Activated CD8-positive, alpha-beta memory T cell treated with anti-CD3 and anti-CD28 coated beads for 48 hours (primary cell): ENCODE measurements at regions not wholly inside any gene's neighbourhood (a gene's known extent, or its start where the extent isn't known, plus 50 kb on each side); places are given as distances from the start of the nearest gene placed in this dataset.
"Not testable (repeated sequence)": the region's sequence is repeated elsewhere in the genome, so short reads cannot be mapped to it uniquely, and the experiment has no call there.

Experiments
- DNase-seq, 3 experiments: peaks; one replicate each; pipeline ENCODE4 v3.0.0-alpha.2; 2020; ENCODE audit warnings: low read depth in 2 of 3, low spot score in 2 of 3

- no peak for DNase-seq
These were observed 367.4 kb upstream of the ZFHX3 start for GRCh38 chr16:73415286-73415685.

GRCh38 chr16:73414638-73415037 is 366.7 kb upstream of the ZFHX3 start:
- DNase-seq = no peak

DNA sequence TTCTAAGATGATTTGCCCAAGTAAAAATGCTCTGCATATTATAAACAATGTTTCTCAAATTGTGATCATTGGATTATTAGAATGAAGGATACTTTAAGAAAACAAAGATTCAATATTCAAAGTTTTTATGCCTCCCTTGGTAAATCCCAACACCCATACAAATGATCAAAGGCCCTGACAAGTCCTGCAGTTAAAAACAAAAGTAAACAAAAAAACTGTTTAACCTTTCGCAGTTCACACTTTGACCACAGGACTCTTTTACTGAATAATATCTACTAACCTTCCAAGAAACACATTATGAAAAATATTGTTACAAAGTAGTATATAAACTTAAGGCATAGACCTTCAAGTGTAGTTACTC is 365.9 kb upstream of the ZFHX3 start:
- DNase-seq = no peak

GRCh38 chr16:73413091-73413829 is 365.3 kb upstream of the ZFHX3 start:
- DNase-seq = no peak

GRCh38 chr16:73412416-73412815 is 364.5 kb upstream of the ZFHX3 start:
- no peak for DNase-seq

- no peak for DNase-seq
These were observed 360.8 kb upstream of the ZFHX3 start for GRCh38 chr16:73408716-73409115.

DNA sequence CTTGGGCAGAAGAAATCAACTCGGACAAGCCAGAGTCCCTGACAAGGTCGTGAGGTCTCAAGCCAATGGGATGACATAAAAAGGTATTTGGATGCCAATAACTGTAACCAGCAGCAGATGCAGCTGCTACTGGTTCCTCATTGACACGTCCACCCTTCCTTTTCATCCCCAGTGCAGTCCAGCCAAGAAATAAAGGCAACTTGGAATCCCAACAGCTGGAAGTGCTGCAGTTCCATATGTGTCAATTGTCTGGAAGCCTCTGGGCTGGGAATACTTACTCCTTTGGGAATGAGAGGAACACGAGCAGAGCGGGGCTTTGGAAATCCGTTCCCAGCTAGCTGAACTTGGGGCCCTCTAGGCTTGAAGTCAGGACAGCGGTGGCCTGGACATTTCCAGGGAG is 360.4 kb upstream of the ZFHX3 start:
- no peak for DNase-seq

- no peak for DNase-seq
These were observed 357.9 kb upstream of the ZFHX3 start for GRCh38 chr16:73405851-73406250.

DNA sequence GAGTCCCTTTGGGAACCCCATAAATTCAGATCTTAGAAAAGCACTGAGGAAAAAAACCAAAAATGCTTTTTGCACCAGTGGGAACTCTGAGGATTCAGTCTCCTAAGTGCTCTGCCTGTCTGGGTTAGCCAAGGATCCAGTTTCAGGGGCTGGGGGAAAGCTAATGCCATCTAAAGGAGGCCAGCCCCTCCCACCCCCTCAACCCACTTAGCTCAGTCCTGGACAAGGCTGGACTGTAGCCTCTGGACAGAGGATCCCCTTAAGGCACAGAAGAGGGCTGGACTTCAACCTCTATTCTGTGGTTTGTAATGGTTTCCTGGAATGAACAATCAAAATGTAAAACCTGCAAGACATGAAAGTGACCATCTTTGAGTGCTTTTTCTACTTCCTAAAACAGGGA is 356.1 kb upstream of the ZFHX3 start:
- no peak for DNase-seq

DNA sequence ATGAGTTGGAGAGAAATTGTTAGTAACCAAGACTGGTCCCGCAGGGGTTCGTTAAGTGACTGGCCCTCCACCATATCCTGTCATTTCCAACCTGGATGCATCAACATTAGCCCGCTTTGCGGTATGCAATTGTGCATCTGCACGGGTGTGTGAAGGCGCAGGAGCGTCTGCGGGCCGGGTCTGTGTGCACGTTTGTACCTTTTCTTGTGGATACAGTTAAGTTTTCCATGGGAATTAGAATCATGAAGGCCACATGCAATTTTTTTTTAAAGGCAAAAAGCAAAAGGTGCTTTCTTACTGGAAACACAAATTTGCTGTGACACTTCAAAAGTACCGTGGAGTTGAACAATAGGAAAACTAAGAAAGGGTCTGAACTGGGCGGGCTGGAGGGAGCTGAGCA is 355.4 kb upstream of the ZFHX3 start:
- DNase-seq = no peak

DNA sequence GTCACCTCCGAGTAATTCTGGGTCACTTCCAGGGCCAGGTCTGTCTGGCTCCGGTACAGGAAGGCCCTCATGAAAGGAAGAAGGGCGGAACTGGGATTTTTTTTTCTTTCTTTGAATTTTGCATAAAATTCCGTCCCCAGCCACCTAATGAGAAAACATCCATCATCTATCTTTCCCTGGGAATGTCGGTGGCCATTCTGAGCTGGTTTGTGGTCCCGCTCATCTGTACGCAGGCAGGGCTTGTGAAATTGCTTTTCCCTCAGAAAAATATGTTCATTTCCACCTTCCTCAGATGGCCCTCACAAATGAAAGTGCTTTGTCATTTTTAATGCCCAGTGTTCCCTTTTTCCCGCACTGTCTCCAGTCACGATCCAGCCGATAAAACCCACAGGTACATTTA is 353.0 kb upstream of the ZFHX3 start:
- no peak for DNase-seq

DNA sequence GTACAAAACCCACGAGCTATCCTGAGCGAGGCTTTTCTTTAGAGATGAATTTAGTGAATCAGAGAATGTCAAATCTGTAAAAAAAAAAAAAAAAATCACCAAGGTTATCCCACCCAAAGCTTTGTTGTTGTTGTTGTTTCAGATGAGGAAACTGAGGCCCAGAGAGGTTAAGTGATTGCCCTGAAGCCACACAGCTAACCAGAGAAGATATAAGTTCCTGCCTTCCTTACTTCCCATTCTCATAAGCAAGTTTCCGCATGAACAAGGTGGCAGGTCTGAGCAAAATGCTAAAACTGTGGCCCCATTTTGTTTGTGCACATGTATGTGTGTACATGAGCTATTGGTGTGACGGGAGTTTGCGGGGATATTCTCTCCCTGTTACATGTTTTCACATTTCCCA is 352.1 kb upstream of the ZFHX3 start:
- no peak for DNase-seq

DNA sequence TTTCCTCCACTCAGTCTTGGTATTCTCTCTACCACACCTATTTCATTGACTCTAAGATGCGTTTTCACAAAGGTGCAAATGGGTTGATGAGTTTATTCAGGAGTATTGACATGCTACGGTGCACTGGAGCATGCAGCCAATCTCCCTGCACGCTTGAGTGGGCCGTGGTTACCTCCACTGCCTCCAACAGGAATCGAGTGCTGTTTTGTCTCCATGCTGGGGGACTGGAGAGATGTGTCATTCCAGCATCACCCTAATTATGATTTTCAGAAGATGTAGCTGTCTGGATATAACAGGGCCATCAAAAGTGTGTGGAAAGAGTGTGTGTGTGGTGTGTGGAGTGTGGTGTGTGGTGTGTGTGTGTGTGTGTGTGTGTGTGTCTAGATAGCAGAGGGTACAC is 351.6 kb upstream of the ZFHX3 start:
- DNase-seq = no peak

- DNase-seq = not testable (repeated sequence)
These were observed 350.7 kb upstream of the ZFHX3 start for GRCh38 chr16:73398604-73399003.

GRCh38 chr16:73396556-73396955 is 348.6 kb upstream of the ZFHX3 start:
- no peak for DNase-seq

DNA sequence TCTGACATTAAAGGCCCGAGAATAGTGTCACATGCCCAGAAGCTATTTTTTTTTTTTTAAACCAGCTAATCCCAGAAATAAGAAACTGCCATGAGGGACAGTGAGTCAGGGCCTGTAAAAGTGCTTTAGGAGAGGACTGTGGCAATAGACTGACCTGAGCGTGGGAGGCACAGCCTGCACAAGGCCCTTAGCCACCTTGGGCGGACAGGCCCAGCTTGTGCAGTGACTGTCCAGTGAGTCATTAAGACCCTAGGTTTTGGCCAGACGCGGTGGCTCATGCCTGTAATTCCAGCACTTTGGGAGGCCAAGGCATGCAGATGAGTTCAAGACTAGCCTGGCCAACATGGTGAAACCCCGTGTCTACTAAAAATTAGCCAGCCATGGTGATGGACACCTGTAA is 343.0 kb upstream of the ZFHX3 start:
- DNase-seq = no peak

DNA sequence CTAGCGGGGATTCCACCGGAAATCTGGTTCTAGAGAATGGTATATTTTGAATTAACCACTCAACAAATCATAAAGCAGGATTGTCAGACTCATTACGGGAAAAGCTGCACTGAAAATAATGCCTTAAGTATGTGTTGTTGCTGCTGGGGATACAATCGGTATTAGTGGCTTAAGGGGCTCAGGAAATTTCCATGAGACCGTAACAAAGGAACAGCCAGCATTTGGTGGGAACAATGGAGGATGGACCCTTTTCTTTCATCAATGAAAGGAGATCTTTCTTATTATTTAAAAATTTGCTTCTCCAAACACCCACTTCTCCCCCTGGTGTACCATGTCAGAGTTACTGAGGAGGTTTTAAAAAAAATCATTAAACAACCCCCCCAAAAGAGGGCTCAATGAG is 342.6 kb upstream of the ZFHX3 start:
- no peak for DNase-seq

GRCh38 chr16:73389085-73389484 is 341.2 kb upstream of the ZFHX3 start:
- DNase-seq = no peak

DNA sequence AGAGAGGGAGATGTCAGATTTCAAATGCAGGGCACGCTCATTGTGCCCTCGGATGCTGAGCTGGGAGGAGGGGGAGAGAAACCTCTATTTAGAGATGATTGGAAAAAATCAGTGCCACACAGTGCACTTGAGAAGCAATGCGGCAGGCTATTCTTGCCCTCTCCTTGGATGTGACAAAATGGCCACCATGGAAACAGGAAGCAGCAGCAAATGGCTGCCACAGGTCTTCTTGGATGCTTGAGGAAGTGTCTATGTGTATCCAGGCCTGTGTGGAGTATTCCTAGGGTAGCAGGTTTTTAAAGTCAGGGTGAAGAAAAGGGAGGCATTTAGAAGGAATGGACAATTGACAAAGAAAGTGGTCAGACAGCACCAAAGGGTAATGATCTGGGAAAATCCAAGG is 340.1 kb upstream of the ZFHX3 start:
- DNase-seq = no peak

GRCh38 chr16:73385696-73386095 is 337.8 kb upstream of the ZFHX3 start:
- DNase-seq = no peak

- no peak for DNase-seq
These were observed 336.7 kb upstream of the ZFHX3 start for GRCh38 chr16:73384506-73385089.

- DNase-seq = no peak
These were observed 336.0 kb upstream of the ZFHX3 start for GRCh38 chr16:73383988-73384365.
